NCI-H1436 treated with DMSO at 0.1 percent for 48 hours (cell line): ENCODE measurements at regions not wholly inside any gene's neighbourhood (a gene's known extent, or its start where the extent isn't known, plus 50 kb on each side); places are given as distances from the start of the nearest gene placed in this dataset.

Experiments
- DNase-seq: peaks from one replicate; lab custom pipeline; 2025; lab: John Stamatoyannopoulos, UW

DNA sequence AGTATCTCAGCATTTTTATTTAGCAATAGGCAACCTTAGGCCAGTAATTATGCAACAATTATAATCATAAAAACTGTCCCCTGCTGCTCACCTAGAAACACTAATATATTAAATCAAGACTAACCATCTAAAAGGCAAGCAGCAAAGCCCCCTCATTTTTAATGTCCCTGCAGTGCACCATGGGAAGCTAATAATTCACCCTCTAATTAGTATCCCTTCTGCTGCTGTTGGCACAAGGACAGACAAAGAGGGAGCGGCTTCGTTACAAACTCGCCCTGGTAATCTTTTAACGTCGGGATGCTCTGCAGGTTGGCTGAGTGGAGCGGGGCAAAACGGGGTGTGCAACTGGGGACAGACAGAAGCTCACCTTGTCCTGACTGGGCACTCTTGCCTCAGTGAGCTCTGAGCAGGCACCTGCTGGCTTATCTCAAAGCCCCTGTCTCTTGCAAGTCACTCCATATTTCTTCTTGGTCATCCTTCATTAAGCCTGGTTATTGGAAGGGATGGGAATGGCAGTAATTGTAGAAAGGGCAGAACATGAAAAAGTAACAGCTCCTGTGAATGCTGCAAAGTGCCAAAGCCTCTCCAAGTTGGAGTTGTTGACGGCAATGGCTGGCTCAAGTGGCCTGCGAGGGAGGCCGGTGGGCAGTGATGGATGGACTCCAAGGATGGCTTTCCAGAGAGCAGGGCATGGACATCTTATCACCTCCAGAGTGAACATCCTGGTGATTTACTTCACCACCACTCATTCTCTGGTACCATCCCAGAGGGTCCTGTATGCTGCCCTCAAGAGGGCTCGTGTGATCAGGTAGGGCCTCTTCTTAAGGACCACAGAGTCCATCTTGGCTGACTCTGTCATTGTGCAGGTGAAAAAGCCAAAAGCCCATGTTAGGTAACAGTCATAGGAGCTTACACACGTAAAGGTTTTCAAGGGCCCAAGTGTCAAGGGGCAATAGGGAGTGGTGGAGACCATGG, 219.6 kb upstream of the N4BP1 start:
- no peak for DNase-seq

DNA sequence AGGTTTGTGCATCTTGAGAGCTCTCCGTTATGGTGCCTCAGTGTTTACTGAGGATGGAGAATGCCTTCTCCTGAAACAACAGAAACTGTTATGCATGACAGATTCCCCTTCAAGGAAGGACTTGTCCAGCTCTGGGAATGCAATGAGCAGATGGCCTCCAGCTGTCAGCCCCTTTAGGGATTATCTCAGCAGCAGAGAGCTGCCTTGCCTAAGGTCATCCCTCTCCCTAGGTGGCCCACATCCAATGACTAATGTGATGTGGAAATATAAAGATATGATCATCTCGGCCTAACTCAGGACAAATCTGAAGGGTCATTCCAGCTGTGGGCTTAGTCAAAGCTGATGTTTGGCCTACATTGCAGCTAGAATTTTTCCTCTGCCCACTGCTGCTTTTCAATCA, 214.3 kb upstream of the N4BP1 start:
- no peak for DNase-seq

DNA sequence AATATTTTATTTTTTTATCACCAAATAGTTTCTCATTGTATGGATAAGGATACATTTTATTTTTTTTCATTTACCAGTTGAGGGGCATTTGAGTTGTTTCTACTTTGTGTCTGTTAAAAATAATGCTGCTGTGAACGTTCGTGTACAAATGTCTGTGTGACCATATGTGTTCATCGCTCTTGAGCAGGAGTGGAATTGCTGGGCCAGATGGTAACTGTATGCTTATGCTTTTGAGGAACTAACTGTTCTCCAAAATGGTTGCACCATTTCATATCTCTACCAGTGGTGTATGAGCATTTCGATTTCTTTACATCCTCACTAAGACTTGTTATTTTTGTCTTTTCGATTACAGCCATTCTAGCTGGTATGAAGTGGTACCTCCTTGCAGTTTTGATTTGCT, 212.5 kb upstream of the N4BP1 start:
- no peak for DNase-seq

DNA sequence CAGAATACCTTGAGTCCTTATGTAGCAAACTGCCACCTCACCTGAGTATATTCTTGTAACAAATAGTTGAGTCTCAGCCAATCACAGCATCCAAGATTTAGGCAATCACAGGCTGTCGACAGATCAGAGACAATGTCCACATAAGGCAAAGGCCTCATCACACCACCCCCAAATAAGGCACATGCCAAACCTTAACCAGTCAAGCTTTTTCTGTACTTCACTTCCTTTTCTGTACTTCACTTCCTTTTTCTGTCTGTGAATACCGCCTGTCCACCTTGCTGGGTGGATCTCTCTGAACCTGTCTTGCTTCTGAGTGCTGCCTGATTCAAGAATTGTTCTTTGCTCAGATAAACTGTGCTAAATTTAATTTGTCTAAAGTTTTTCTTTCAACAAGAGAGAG, 210.4 kb upstream of the N4BP1 start:
- DNase-seq, result no peak

DNA sequence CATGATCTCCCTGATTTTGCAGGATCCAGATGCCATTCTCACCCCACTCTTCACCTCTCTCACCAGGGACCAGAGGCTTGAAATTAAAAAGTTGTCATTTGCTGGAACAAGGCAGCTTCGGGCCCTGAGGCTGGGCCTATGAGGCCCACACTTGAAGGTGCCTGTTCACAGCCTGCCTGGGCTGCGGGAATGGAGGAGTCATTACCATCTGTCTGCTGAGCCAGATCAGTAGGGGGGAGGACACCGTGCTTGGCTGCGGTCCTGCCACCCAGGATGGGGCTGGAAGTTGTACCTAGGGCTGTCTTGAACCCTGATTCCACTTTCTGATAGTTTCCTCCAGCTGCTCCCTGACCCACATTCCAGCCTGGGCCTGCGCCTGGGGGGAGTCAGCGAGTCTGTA, 208.3 kb upstream of the N4BP1 start:
- DNase-seq, result no peak

DNA sequence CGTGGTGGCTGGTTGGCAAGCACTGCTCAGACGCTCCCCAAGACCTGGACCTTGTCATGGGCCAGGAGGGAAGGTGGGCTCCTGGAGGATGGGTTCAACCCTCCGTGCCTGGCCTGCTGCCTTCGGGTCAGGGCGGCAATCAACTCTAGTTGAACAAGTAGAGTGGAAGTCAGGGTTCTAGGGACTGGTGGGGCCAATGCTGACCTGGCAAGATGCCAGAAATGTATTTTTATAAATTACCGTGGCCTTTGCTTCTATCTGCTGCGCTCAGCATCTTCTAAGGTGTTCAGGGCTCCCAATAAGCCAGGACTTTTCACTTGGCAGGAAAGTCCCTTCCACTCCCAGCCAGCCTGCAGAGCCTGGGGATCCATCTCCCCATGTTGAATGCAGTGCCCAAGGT, 207.1 kb upstream of the N4BP1 start:
- DNase-seq, result no peak

DNA sequence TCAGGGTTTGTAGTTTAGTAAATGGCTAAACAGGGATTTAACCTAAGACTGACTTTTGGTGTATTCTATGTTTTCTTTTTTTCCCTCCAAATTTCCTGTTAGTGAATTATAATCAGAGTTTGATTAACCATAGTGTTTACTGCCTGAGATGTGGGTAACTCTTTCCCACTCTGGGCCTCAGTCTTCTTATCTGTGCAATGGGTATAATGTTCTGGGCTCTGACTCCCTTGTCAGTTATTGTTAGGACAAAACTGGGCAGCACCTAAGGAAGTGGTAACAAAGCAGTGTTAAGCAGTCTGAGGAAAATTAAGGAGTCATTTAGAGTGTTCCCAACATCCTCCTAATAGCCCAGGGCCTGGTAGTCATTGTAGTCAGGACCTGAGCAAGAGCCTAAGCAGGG, 206.4 kb upstream of the N4BP1 start:
- no peak for DNase-seq

DNA sequence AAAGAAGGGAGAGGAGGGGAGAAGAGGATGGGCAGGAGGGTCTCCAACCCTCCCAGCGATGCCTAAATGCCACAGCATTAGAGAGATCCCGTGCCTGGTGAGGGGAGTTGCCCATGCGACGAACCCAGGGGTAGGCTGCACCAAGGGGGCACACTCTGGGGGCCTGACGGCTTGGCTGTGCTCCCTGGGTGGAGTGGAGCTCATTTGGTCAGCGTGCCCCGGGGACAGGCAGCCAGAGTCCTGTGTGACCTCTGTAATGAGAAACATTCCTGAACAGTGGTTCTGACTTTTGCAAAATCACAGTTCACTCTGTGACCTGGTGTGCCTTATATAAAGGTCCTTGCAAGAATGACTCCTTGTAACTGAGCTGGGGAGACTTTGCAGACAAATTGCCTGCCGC, 205.0 kb upstream of the N4BP1 start:
- DNase-seq, result no peak

DNA sequence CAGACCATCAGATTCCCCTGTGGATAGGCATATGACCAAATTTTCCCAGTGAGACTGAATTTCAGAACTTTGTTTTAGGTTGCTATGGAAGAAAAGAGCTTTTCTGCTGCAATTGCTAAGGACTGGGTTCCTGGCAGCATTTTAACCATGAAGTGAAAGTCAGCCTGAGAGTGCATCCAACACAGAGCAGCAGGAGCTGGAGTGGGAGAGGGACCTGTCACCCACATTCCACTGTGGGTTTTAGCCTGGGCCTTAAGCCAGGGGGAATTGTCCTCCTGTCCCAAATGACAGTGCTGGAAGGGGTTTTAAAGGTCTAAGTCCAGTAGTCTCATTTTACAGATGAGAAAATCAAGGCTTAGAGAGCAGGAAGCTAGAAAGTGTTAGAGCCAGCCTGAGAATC, 203.5 kb upstream of the N4BP1 start:
- DNase-seq, result no peak

DNA sequence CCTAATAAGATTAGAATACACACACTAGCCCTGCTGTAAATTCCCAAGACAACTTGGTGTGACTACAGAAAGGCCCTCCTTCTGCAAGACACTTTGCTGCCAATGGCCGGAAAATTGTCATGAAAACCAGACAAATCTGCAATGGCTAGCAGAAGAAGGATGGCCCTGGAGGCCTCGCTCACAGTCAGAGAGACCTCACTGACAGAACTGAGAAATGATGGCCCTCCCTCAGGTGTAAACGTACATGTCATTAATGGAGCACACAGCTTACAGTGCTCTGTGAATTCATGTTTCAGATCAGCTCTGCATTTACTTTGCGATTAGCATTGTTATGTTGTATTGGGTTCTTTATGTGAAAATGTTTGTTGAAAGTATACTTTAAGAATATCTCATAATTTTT, 202.9 kb upstream of the N4BP1 start:
- DNase-seq, result no peak

DNA sequence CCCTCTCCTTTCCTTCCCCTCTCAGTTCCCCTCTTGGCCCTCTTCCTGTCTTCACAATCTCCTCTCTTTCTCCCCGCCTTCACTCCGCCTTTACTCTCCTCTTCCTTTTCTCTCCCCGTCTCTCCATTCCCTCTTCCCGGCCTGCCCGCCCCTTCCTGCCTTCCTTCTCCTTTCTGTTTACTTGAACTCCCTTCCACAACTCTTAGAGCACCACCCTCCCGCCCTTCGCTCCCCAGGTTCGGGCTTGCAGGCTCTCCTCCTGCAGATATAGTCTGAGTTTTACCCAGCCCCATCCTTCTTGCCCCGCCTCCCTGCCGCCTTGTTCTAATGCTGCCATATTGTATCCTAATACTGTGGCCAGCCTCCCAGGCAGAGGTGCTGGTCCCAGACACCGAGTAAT, 201.5 kb upstream of the N4BP1 start:
- no peak for DNase-seq

DNA sequence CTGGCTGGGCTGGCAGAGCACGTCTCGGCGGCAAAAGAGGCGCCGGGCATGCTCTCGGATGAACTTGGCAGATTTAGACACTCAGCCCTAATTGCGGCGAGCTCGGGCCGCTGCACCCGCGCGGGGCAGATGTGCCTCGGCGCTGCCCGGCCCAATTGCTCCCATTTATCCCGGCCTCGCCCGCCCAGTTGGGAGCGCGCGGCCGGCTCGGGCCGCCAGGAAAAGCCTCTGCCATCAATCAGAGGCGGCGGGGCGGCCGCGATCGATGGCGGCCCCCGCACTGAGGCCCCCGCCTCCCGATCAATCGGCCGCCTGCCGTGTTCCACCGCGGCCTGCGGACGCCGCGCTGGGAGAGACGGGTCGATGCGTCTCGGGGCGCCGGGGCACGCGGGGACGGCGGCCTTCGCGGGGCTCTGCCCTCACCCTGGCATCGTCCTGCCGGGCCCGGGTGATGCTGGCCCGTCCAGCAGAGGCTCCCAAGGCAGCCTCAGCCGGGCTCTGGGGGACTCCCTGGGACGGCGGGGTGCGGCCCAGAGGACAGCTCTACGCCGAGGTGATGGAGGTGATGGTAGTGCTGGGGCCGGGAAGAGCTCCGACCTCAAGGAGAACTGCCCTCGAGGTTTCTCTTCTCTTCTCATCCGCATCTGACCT, 200.9 kb upstream of the N4BP1 start:
- DNase-seq, result no peak

DNA sequence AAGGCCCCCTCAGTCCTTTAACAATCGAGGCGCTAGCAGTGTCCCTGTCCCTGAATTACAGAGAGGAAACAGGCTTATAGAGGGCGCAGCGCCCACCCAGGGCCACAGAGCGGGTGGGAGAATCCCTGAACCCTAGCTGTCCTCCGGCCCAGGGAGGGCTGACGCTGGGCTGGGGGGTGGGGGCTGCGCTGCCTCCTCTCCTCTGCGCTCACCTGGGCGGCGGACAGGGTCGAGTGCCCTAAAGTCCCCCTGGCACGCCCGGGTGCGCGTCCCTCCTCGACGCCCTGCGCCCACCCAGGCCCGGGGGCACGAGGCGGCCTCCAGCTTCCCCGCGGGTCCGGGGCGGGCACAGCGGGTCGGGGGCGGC, 200.4 kb upstream of the N4BP1 start:
- no peak for DNase-seq

DNA sequence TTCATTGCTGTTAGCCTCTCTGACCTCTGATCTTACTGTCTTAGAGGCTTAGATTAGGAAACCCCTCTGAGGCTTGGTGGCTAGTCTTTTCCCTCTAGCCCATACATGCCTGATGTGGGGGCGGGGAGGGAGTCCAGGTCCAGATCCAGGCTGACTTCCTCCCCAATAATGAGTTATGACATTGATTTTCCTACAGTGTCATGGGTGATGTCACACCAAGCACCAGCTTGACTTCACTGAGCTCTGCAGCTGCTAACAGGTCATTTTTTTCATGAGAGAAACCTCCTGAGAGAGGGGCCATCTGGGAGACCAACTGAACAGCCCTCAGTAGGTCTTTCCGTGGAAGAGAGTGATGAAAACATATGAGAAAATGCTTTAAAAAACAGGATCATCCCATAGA, 180.2 kb upstream of the N4BP1 start:
- DNase-seq, result no peak

DNA sequence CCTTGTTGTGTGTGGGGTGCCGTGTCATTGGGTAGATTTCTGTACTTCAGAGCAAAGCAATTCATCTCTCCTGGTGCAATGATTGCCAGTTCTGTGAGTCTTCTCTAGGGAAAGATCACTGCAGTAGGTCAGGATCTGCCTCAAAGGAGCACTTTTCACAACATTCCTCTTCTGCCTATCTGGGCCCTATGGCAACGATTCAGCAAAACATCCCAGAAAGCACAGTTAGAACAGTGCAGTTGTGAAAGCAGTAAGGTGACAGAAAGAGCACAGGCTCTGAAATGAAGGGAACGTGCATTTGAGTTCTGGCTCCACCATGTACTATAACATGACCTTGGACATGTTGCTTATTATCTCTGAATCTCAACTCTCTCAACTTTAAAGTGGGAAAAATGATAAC, 178.5 kb upstream of the N4BP1 start:
- DNase-seq, result no peak

DNA sequence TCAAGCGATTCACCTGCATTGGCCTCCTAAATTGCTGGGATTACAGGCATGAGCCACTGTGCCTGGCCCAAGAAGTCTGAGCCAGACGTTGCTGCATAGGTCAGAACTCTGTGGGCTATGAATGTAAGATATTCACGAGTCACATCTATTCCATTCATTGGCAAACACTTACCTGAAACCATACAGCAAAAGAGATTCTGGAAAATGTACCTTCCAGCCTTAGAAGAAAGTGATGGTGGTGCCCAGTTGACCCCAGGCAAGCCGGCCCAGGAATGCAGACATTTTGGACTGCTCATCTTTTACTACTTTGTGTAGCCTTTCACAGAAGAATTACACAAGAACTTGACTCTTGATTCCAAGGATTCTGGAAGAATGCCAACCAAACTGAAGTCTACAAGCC, 135.6 kb upstream of the N4BP1 start:
- DNase-seq, result no peak

DNA sequence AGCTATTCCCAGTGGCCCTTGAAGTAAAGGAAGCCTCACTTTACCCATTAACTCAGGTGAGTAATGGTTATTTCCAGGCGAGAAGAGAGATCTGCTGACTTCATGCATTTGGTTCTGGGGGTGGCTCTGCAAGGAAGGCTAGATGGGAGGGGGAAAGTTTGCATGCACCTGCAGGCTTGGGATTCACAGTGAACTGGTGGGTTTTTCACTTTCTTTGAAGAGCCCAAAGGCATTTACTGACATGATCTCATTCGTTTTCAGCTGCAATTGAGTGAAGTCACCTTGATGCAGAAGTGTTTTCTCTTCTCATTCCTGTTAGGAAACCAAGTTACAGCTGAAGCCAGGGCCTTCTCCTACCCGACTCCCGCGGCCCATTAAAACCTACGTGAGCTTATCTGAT, 131.0 kb upstream of the N4BP1 start:
- no peak for DNase-seq

DNA sequence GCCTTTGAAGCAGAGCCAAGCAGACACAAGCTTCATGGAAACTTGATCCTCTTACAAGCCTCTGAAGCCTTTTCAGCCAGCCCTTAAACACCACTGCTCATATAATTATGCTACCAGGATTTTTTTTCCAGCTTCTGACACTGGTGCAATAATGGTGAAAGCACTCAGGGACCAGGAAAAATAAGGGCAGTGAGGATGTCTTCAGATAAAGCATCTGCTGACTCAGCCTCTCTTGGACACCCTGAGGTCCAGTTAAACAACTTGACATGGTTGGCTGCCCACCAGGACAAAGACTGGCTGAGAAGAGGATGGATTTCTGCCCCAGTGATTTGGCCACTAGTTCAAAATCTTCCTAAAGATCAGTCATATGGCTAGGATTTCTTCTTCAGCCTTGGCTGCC, 124.2 kb upstream of the N4BP1 start:
- DNase-seq, result no peak

DNA sequence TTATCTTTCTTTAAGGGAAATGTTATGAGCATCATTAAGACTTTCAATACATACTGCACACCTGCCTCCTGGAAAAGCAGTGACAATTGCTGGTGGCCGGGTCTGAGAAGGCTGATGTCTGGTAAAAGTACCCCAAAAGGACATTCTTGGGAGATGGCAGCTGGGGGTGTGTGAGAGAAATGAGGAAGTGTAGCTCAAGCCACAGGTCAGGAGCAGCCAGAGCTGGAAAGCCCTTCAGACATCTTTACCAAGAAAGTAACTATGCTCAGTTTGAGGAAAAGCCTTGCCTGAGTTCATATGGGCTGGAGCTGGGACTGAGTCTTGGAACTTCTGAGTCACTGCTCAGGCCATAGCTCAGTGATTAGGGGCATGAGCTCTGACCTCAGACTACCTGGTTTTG, 94.7 kb upstream of the N4BP1 start:
- no peak for DNase-seq

DNA sequence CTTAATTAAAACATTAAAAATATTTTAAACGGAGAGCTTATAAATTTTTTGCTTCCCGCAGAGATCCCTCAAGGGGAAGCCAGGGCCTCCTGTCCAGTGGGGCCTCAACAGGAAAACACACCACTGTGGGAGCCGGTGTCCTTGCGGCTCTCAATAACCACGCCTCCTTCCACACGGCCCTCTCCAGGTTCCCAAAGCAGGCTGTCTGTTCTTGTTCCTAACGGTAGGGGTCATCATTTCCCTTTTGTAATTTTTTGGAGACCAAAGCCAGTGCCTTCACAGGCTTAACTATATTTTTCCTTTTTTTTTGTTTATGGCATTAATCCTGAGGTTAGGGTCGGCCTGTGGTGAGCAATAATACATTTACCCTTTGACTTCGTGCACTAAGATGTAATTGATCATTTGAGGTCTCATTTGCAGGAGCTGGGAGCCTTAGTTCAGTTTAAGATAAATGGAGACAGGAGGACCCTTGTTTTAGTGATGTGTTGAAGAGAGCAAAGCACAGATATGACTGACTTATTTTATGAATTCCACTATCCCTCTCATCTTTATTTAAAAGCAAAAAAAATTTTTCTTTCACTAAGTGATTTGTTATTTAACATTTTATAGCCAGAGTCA, 77.5 kb upstream of the N4BP1 start:
- DNase-seq, result peak; percentile 43

DNA sequence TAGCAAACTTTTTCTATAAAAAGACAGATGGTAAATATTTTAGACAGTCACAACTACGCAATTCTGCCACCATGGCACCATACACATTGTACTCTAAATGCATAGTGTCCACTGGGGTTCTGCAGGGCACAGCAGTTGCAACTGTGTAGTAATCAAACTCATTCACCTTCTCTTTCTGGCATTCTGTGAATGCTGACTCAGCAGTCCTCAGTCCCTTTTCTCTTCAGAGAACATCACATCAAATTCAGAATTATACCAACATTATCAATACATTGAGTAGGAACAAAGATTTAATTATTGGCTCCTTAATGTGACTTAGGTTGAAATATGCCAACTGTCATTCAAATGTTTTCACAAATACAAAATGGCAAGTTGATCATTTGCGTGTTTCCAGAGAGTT, 74.2 kb upstream of the N4BP1 start:
- DNase-seq, result no peak

DNA sequence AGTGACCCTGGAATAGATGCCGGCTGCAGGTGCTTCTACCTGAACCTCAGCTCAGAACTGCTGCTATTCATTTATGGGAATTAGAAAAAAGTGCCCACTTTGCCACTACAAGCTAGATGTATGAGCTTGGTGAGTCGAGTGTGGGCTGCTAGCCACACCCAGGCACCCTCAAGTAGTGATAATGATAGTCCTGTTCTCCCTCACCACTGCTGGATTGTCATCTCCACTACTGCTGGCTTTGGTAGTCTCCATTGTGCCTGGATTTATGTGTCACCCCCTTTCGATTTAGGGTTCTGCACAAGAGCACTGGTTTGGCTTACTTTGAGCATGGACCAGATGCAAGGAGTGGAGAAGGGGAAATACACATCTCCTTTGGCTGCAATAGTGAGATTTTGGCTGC, 73.0 kb upstream of the N4BP1 start:
- DNase-seq, result no peak

DNA sequence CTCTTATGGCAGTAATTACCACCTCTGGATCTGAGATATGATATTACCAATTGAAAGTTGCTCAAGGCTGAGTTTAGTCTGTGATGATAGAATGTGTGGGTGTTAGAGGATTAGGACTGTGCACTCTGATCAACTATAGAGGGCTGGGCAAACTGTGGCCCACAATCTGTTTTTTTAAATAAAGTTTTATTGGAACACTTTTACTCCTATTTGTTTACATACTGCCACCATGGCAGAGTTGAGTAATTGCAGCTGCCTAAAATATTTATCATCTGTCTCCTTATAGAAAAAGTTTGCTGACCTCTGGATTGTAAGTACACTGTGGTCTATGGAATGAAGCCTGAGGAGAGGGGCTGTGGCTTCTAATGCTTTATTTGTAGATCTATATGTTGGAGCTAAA, 71.5 kb upstream of the N4BP1 start:
- peak; percentile 2 for DNase-seq
